ENCODE measurements at regions not wholly inside any gene's neighbourhood (a gene's known extent, or its start where the extent isn't known, plus 50 kb on each side); places are given as distances from the start of the nearest gene placed in this dataset.

- Mint-ChIP-seq H3K27ac (no peak overlapping the region), H3K27me3 (no peaks in the 10 kb centered on the region), H3K36me3 (no peaks in the 10 kb centered on the region), H3K4me3 (no peak overlapping the region), H3K4me1 (no peaks in the 10 kb centered on the region), H3K9me3 (peaks cover 0 to 3% of the 10 kb centered on the region in 2 donors)
- ATAC-seq (replicated peaks) (no peak), DNase-seq (no peak)
These were observed 130.5 kb upstream of the DGKB start for GRCh38 chr7:15033039-15033438.

- Mint-ChIP-seq H3K4me1 (no peaks in the 10 kb centered on the region), H3K4me3 (no peak overlapping the region), H3K27ac (no peak overlapping the region), H3K36me3 (no peaks in the 10 kb centered on the region), H3K9me3 (peaks cover 0 to 2% of the 10 kb centered on the region in 2 donors), H3K27me3 (peaks cover 0 to 3% of the 10 kb centered on the region in 2 donors)
- ATAC-seq (replicated peaks): no peak
- no peak for DNase-seq
These were observed 116.4 kb upstream of the DGKB start for GRCh38 chr7:15018981-15019380.

- ATAC-seq (replicated peaks) (no peak), DNase-seq (no peak)
- Mint-ChIP-seq H3K9me3 (peaks cover 0 to 2% of the 10 kb centered on the region in 2 donors), H3K27me3 (peaks cover 0 to 3% of the 10 kb centered on the region in 2 donors), H3K4me1 (no peaks in the 10 kb centered on the region), H3K4me3 (no peak overlapping the region), H3K27ac (no peak overlapping the region), H3K36me3 (no peaks in the 10 kb centered on the region)
These were observed 114.2 kb upstream of the DGKB start for GRCh38 chr7:15016766-15017165.

GRCh38 chr7:15016315-15016667 lies 113.7 kb upstream of the DGKB start:
- no peak for ATAC-seq (replicated peaks)
- H3K4me1 Mint-ChIP-seq: no peaks in the 10 kb centered on the region
- H3K36me3 Mint-ChIP-seq: no peaks in the 10 kb centered on the region
- H3K27me3 Mint-ChIP-seq: peaks cover 0 to 3% of the 10 kb centered on the region in 2 donors
- no peak overlapping the region for H3K27ac Mint-ChIP-seq
- DNase-seq: no peak
- peaks cover 0 to 4% of the 10 kb centered on the region in 2 donors for H3K9me3 Mint-ChIP-seq
- no peak overlapping the region for H3K4me3 Mint-ChIP-seq

- ATAC-seq (replicated peaks): peak; percentile 67 to 77
- H3K9me3 Mint-ChIP-seq: peaks cover 0 to 4% of the 10 kb centered on the region in 2 donors
- DNase-seq: no peak
- H3K4me3 Mint-ChIP-seq: no peak overlapping the region
- no peak overlapping the region for H3K27ac Mint-ChIP-seq
- no peaks in the 10 kb centered on the region for H3K36me3 Mint-ChIP-seq
- no peaks in the 10 kb centered on the region for H3K4me1 Mint-ChIP-seq
- peaks cover 0 to 3% of the 10 kb centered on the region in 2 donors for H3K27me3 Mint-ChIP-seq
These were observed 113.2 kb upstream of the DGKB start for GRCh38 chr7:15015545-15016314.

GRCh38 chr7:15012135-15012534 lies 109.6 kb upstream of the DGKB start:
- DNase-seq: no peak
- no peaks in the 10 kb centered on the region for H3K4me1 Mint-ChIP-seq

GRCh38 chr7:15011289-15011688 lies 108.7 kb upstream of the DGKB start:
- Mint-ChIP-seq H3K27me3 (no peaks in the 10 kb centered on the region), H3K27ac (no peak overlapping the region), H3K4me3 (no peak overlapping the region), H3K36me3 (no peaks in the 10 kb centered on the region), H3K9me3 (peaks cover 0 to 2% of the 10 kb centered on the region in 2 donors), H3K4me1 (no peaks in the 10 kb centered on the region)
- no peak for ATAC-seq (replicated peaks)
- no peak for DNase-seq

More at GRCh38 chr7:15012135-15012534, 109.6 kb upstream of the DGKB start:
- Mint-ChIP-seq H3K36me3 (no peaks in the 10 kb centered on the region), H3K27me3 (peaks cover 0 to 3% of the 10 kb centered on the region in 2 donors), H3K27ac (no peak overlapping the region), H3K4me3 (no peak overlapping the region), H3K9me3 (peaks cover 0 to 2% of the 10 kb centered on the region in 2 donors)
- ATAC-seq (replicated peaks): no peak

- Mint-ChIP-seq H3K4me3 (no peak overlapping the region), H3K4me1 (no peaks in the 10 kb centered on the region), H3K9me3 (peaks cover 0 to 2% of the 10 kb centered on the region in 2 donors), H3K27me3 (no peaks in the 10 kb centered on the region), H3K27ac (no peak overlapping the region), H3K36me3 (no peaks in the 10 kb centered on the region)
- DNase-seq: no peak
- no peak for ATAC-seq (replicated peaks)
These were observed 105.0 kb upstream of the DGKB start for GRCh38 chr7:15007507-15007906.

- H3K27me3 Mint-ChIP-seq: no peaks in the 10 kb centered on the region
- no peak overlapping the region for H3K27ac Mint-ChIP-seq
- no peaks in the 10 kb centered on the region for H3K9me3 Mint-ChIP-seq
- no peaks in the 10 kb centered on the region for H3K4me1 Mint-ChIP-seq
- ATAC-seq (replicated peaks): no peak
- H3K4me3 Mint-ChIP-seq: no peak overlapping the region
- no peak for DNase-seq
- no peaks in the 10 kb centered on the region for H3K36me3 Mint-ChIP-seq
These were observed 103.1 kb upstream of the DGKB start for GRCh38 chr7:15005672-15006071.

GRCh38 chr7:15000157-15000556 lies 97.6 kb upstream of the DGKB start:
- ATAC-seq (replicated peaks) (no peak), DNase-seq (no peak)
- Mint-ChIP-seq H3K4me3 (no peak overlapping the region), H3K36me3 (no peaks in the 10 kb centered on the region), H3K9me3 (peaks cover 0 to 1% of the 10 kb centered on the region in 2 donors), H3K27me3 (no peaks in the 10 kb centered on the region), H3K27ac (no peak overlapping the region), H3K4me1 (no peaks in the 10 kb centered on the region)

GRCh38 chr7:14999331-14999730 lies 96.8 kb upstream of the DGKB start:
- DNase-seq (no peak), ATAC-seq (replicated peaks) (no peak)
- Mint-ChIP-seq H3K36me3 (no peaks in the 10 kb centered on the region), H3K27ac (no peak overlapping the region), H3K27me3 (no peaks in the 10 kb centered on the region), H3K4me1 (no peaks in the 10 kb centered on the region), H3K9me3 (peaks cover 0 to 1% of the 10 kb centered on the region in 2 donors), H3K4me3 (no peak overlapping the region)

GRCh38 chr7:14995774-14996173 lies 93.2 kb upstream of the DGKB start:
- no peak for DNase-seq
- no peaks in the 10 kb centered on the region for H3K4me1 Mint-ChIP-seq
- H3K27ac Mint-ChIP-seq: no peak overlapping the region
- H3K4me3 Mint-ChIP-seq: no peak overlapping the region
- H3K36me3 Mint-ChIP-seq: no peaks in the 10 kb centered on the region
- no peak for ATAC-seq (replicated peaks)
- H3K27me3 Mint-ChIP-seq: no peaks in the 10 kb centered on the region
- H3K9me3 Mint-ChIP-seq: peaks cover 1 to 4% of the 10 kb centered on the region in 2 donors

GRCh38 chr7:14988941-14989340 lies 86.4 kb upstream of the DGKB start:
- H3K4me1 Mint-ChIP-seq: no peaks in the 10 kb centered on the region
- no peak overlapping the region for H3K27ac Mint-ChIP-seq
- ATAC-seq (replicated peaks) (no peak), DNase-seq (no peak)
- H3K27me3 Mint-ChIP-seq: no peaks in the 10 kb centered on the region
- H3K36me3 Mint-ChIP-seq: no peaks in the 10 kb centered on the region
- H3K9me3 Mint-ChIP-seq: peaks cover 2 to 9% of the 10 kb centered on the region in 2 donors
- no peak overlapping the region for H3K4me3 Mint-ChIP-seq

GRCh38 chr7:14978687-14979086 lies 76.1 kb upstream of the DGKB start:
- Mint-ChIP-seq H3K4me1 (no peaks in the 10 kb centered on the region), H3K36me3 (no peaks in the 10 kb centered on the region), H3K27me3 (no peaks in the 10 kb centered on the region), H3K4me3 (no peak overlapping the region), H3K27ac (no peak overlapping the region), H3K9me3 (peaks cover 4 to 12% of the 10 kb centered on the region in 2 donors)
- DNase-seq (no peak), ATAC-seq (replicated peaks) (no peak)

GRCh38 chr7:14974688-14975087 lies 72.1 kb upstream of the DGKB start:
- Mint-ChIP-seq H3K4me3 (no peak overlapping the region), H3K9me3 (peaks cover 0 to 5% of the 10 kb centered on the region in 2 donors), H3K36me3 (no peaks in the 10 kb centered on the region), H3K27me3 (no peaks in the 10 kb centered on the region), H3K27ac (no peak overlapping the region), H3K4me1 (no peaks in the 10 kb centered on the region)
- ATAC-seq (replicated peaks) (no peak), DNase-seq (no peak)

Data from stimulated activated naive B cell treated with anti-CD40 and anti-IgM and Interleukin-4, amounts not matched to agents 10 μg/mL and 1 μg/mL and 100 μg/mL, for 72 hours (primary cell).